PC-3 (cell line): ENCODE measurements at regions not wholly inside any gene's neighbourhood (a gene's known extent, or its start where the extent isn't known, plus 50 kb on each side); places are given as distances from the start of the nearest gene placed in this dataset.

ENCODE experiments used
- ATAC-seq: fragments of 200-7000 bp; cut with Tn5 transposase; 2 replicates; pipeline ENCODE4 v1.9.1; 2020; ENCODE audit warnings: mild to moderate bottlenecking, moderate library complexity
- BruUV-seq: library from RNA; stranded (reverse); fragments of 400-500 nt; replicated peaks from 2 replicates; lab custom pipeline; 2021; lab: Mats Ljungman, UMichigan
- CTCF ChIA-PET: fragments of 300-600 bp; sonication (Branson Sonifier 250); formaldehyde crosslinking; loops from one replicate; lab custom pipeline; 2022; ENCODE audit warnings: antibody characterized with exemption; lab: Charles Lee
- POLR2A ChIA-PET: fragments of 300-600 bp; sonication (Branson Sonifier 250); formaldehyde crosslinking; loops from one replicate; lab custom pipeline; 2022; ENCODE audit warnings: antibody characterized with exemption; ENCODE audit not compliant: unreplicated experiment; lab: Charles Lee
- DNase-seq: peaks from one replicate; pipeline ENCODE4 v3.0.0-alpha.2; 2015
- H2AFZ ChIP-seq: fragments of 300-600 bp; sonication (generic); 2 replicates; pipeline ENCODE4 v1.6.0; 2016; ENCODE audit warnings: antibody characterized with exemption, low read length
- H3F3A ChIP-seq: fragments of 300-600 bp; sonication (generic); one replicate; pipeline ENCODE4 v1.6.0; 2017; ENCODE audit warnings: antibody characterized with exemption, low read length, control low read depth, mild to moderate bottlenecking; ENCODE audit not compliant: unreplicated experiment
- H3K27ac ChIP-seq: fragments of 300-600 bp; sonication (generic); 2 replicates; pipeline ENCODE4 v1.5.1; 2016; ENCODE audit warnings: mild to moderate bottlenecking, low read length
- H3K27me3 ChIP-seq: fragments of 300-600 bp; sonication (generic); 2 replicates; pipeline ENCODE4 v1.6.1; 2016; ENCODE audit warnings: low read length, mixed read lengths
- H3K36me3 ChIP-seq: fragments of 300-600 bp; sonication (generic); 2 replicates; pipeline ENCODE4 v1.6.1; 2016; ENCODE audit warnings: low read depth, mixed run types, low read length, mixed read lengths
- H3K4me1 ChIP-seq: fragments of 300-600 bp; sonication (generic); 2 replicates; pipeline ENCODE4 v1.5.1; 2016; ENCODE audit warnings: low read length; ENCODE audit not compliant: insufficient read depth
- H3K4me2 ChIP-seq: fragments of 300-600 bp; sonication (generic); 2 replicates; pipeline ENCODE4 v1.6.0; 2016; ENCODE audit warnings: low read length
- H3K4me3 ChIP-seq: fragments of 300-600 bp; sonication (generic); 2 replicates; pipeline ENCODE4 v1.5.1; 2016; ENCODE audit warnings: mild to moderate bottlenecking, low read length, mixed read lengths
- H3K79me2 ChIP-seq: fragments of 300-600 bp; sonication (generic); 2 replicates; pipeline ENCODE4 v1.6.1; 2017; ENCODE audit warnings: low read length, mixed read lengths
- H3K9ac ChIP-seq: fragments of 300-600 bp; sonication (generic); 2 replicates; pipeline ENCODE4 v1.6.0; 2016; ENCODE audit warnings: mild to moderate bottlenecking, low read length
- H3K9me2 ChIP-seq: fragments of 300-600 bp; sonication (generic); replicated peaks from 2 replicates; pipeline ENCODE4 v1.6.1; 2016; ENCODE audit warnings: mixed run types, low read length, mixed read lengths
- H3K9me3 ChIP-seq: fragments of 300-600 bp; sonication (generic); 2 replicates; pipeline ENCODE4 v1.6.1; 2016; ENCODE audit warnings: low read length, mixed read lengths
- H4K20me1 ChIP-seq: fragments of 300-600 bp; sonication (generic); 2 replicates; pipeline ENCODE4 v1.6.1; 2016; ENCODE audit warnings: low read length, mixed read lengths
- CTCF ChIP-seq: fragments of 300-600 bp; sonication (generic); conservative IDR thresholded peaks from 2 replicates; pipeline ENCODE4 v1.5.1; 2017; ENCODE audit warnings: antibody characterized with exemption, low read depth, mild to moderate bottlenecking, low read length
- EZH2 ChIP-seq: fragments of 300-600 bp; sonication (generic); IDR thresholded peaks from one replicate; pipeline ENCODE4 v1.6.1; 2017; ENCODE audit warnings: antibody characterized with exemption, mild to moderate bottlenecking, low read length; ENCODE audit not compliant: unreplicated experiment
- EZH2phosphoT487 ChIP-seq: fragments of 300-600 bp; sonication (generic); IDR thresholded peaks from 2 replicates; pipeline ENCODE4 v1.6.1; 2018; ENCODE audit warnings: mild to moderate bottlenecking, antibody characterized with exemption, low read length, borderline replicate concordance
- intact Hi-C: fragments of 100-400 bp; cut with micrococcal nuclease; formaldehyde crosslinking; loops from 2 replicates; pipeline ENCODE4 v1.9.0; 2023

GRCh38 chr19:30757104-30757836 lies 385.1 kb downstream of the ZNF536 start:
- no peaks in the 10 kb centered on the region for H3K36me3 ChIP-seq
- no peaks in the 10 kb centered on the region for H4K20me1 ChIP-seq
- H3K4me2 ChIP-seq, result no peak overlapping the region
- CTCF ChIA-PET, result no interaction called here
- no peaks in the 10 kb centered on the region for H3K79me2 ChIP-seq
- no peak overlapping the region for H3K27ac ChIP-seq
- H3K9me3 ChIP-seq, result no peaks in the 10 kb centered on the region
- no peak for DNase-seq
- no peaks in the 10 kb centered on the region for H3K9me2 ChIP-seq
- intact Hi-C loops, result no loop called here
- ATAC-seq, result no peak
- no peak overlapping the region for H2AFZ ChIP-seq
- POLR2A ChIA-PET, result no interaction called here
- TF ChIP-seq EZH2 (no peak), CTCF (no peak), EZH2phosphoT487 (no peak)
- H3K9ac ChIP-seq, result no peak overlapping the region
- no peaks in the 10 kb centered on the region for H3K27me3 ChIP-seq
- no peaks in the 10 kb centered on the region for H3K4me1 ChIP-seq
- H3F3A ChIP-seq, result no peaks in the 10 kb centered on the region
- no TSS peak for BruUV-seq
- no peak overlapping the region for H3K4me3 ChIP-seq

GRCh38 chr19:30755581-30755980 lies 383.4 kb downstream of the ZNF536 start:
- Histone ChIP-seq H3K9me2 (no peaks in the 10 kb centered on the region), H3K27ac (no peak overlapping the region), H3K4me2 (no peak overlapping the region), H3K9ac (no peak overlapping the region), H3F3A (no peaks in the 10 kb centered on the region), H3K36me3 (no peaks in the 10 kb centered on the region), H3K4me3 (no peak overlapping the region), H2AFZ (no peak overlapping the region), H3K79me2 (no peaks in the 10 kb centered on the region), H4K20me1 (no peaks in the 10 kb centered on the region), H3K9me3 (no peaks in the 10 kb centered on the region), H3K4me1 (no peaks in the 10 kb centered on the region), H3K27me3 (no peaks in the 10 kb centered on the region)
- CTCF ChIA-PET, result no interaction called here
- TF ChIP-seq EZH2, result no peak
- no peak for TF ChIP-seq CTCF
- TF ChIP-seq EZH2phosphoT487, result no peak
- ATAC-seq, result no peak
- BruUV-seq, result no TSS peak
- POLR2A ChIA-PET, result no interaction called here
- intact Hi-C loops, result no loop called here
- DNase-seq, result no peak

- Histone ChIP-seq H3F3A (no peaks in the 10 kb centered on the region), H3K4me1 (no peaks in the 10 kb centered on the region), H3K9ac (no peak overlapping the region), H3K9me3 (no peaks in the 10 kb centered on the region), H3K9me2 (no peaks in the 10 kb centered on the region), H3K4me3 (no peak overlapping the region), H4K20me1 (no peaks in the 10 kb centered on the region), H3K4me2 (no peak overlapping the region), H2AFZ (no peak overlapping the region), H3K27me3 (no peaks in the 10 kb centered on the region), H3K36me3 (no peaks in the 10 kb centered on the region), H3K79me2 (no peaks in the 10 kb centered on the region), H3K27ac (no peak overlapping the region)
- no peak for TF ChIP-seq CTCF
- no peak for TF ChIP-seq EZH2
- no peak for TF ChIP-seq EZH2phosphoT487
- ATAC-seq (no peak), DNase-seq (no peak)
- ChIA-PET CTCF (no interaction called here), POLR2A (no interaction called here)
- no TSS peak for BruUV-seq
- intact Hi-C loops, result no loop called here
Measured at GRCh38 chr19:30754162-30754561, 382.0 kb downstream of the ZNF536 start.
